Spleen (tissue), 7 donors: ENCODE measurements at regions not wholly inside any gene's neighbourhood (a gene's known extent, or its start where the extent isn't known, plus 50 kb on each side); places are given as distances from the start of the nearest gene placed in this dataset.

ENCODE experiments used
- POLR2AphosphoS5 ChIP-seq, 3 donors: sonication (generic); formaldehyde crosslinking; IDR thresholded peaks; one replicate each; pipeline ENCODE4 v1.5.1; 2017; ENCODE audit warnings: antibody characterized with exemption in 3 of 3
- TF ChIP-seq, protein P1 (sequence below), 11 experiments: fragments of 200-600 bp in 7 of 11; fragments of 450-650 bp in 4 of 11; sonication (generic) in 4 of 11; IDR thresholded peaks in 8 of 11; conservative IDR thresholded peaks in 3 of 11; 1 replicate in 7 of 11; 2 replicates in 4 of 11; pipeline versions ENCODE4 v1.4.0 to v1.8.0; 2016 to 2021; ENCODE audit warnings: antibody characterized with exemption in 11 of 11, inconsistent platforms in 4 of 11, mild to moderate bottlenecking in 1 of 11
- donor health status: DM: no; HTN: no; CAD: no; lungs with moderate emphysema.
- donor health status: DM: no; HTN: no; CAD: no.
- donor health status: DM: no; HTN: no; CAD: no.

DNA sequence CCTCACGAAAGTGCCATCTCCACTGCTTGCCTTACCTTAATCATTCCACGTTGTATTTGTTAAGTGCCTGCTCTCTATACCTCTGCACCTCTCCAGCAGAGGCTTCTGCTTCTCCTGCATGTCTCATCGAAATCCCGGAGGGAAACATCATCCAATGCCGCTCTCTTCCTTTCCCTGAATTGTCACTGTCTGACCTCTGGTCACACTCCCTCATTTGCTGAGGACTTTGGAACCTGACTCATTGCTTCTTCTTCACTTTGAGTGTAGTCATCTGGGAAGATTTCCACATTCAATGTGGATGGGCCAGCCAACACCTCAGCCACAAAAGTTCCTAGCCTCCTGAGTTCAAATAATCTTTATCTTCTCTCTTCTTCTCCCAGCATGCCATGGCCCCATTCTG, 78.9 kb upstream of the BEND6 start:
- TF ChIP-seq, protein P1, sequence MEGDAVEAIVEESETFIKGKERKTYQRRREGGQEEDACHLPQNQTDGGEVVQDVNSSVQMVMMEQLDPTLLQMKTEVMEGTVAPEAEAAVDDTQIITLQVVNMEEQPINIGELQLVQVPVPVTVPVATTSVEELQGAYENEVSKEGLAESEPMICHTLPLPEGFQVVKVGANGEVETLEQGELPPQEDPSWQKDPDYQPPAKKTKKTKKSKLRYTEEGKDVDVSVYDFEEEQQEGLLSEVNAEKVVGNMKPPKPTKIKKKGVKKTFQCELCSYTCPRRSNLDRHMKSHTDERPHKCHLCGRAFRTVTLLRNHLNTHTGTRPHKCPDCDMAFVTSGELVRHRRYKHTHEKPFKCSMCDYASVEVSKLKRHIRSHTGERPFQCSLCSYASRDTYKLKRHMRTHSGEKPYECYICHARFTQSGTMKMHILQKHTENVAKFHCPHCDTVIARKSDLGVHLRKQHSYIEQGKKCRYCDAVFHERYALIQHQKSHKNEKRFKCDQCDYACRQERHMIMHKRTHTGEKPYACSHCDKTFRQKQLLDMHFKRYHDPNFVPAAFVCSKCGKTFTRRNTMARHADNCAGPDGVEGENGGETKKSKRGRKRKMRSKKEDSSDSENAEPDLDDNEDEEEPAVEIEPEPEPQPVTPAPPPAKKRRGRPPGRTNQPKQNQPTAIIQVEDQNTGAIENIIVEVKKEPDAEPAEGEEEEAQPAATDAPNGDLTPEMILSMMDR (IDR thresholded peaks at IDR 0.05 in 8 of 11, conservative IDR thresholded peaks at IDR 0.05 in 3 of 11), result no peak
- TF ChIP-seq POLR2AphosphoS5 (IDR thresholded peaks at IDR 0.05), result no peak
